DND-41 (cell line): ENCODE measurements at regions not wholly inside any gene's neighbourhood (a gene's known extent, or its start where the extent isn't known, plus 50 kb on each side); places are given as distances from the start of the nearest gene placed in this dataset.

Source experiments
- CTCF ChIP-seq: IDR thresholded peaks from 2 replicates; pipeline ENCODE4 v1.5.1; 2012; ENCODE audit warnings: borderline replicate concordance, low read length, moderate library complexity, mild to moderate bottlenecking; ENCODE audit not compliant: poor library complexity, severe bottlenecking; ENCODE audit errors: extremely low read depth
- EZH2 ChIP-seq: IDR thresholded peaks from 3 replicates; pipeline ENCODE4 v1.6.1; 2012; ENCODE audit warnings: borderline replicate concordance, low read depth, mild to moderate bottlenecking, moderate library complexity, low read length, inconsistent platforms; ENCODE audit not compliant: severe bottlenecking

GRCh38 chr14:94903883-94904282, 134.0 kb upstream of the GSC start:
- TF ChIP-seq CTCF: no peak
- no peak for TF ChIP-seq EZH2
